ENCODE measurements at regions not wholly inside any gene's neighbourhood (a gene's known extent, or its start where the extent isn't known, plus 50 kb on each side); places are given as distances from the start of the nearest gene placed in this dataset.
A peak's percentile ranks its signal among the peaks of the same experiment; 100 is the strongest.
"Not testable (repeated sequence)": the region's sequence is repeated elsewhere in the genome, so short reads cannot be mapped to it uniquely, and the experiment has no call there.

GRCh38 chr5:175344331-175345195, 99.4 kb downstream of the DRD1 start:
- no peak for DNase-seq

- DNase-seq, result no peak
Observed at GRCh38 chr5:175343308-175343707, 100.7 kb downstream of the DRD1 start.

- DNase-seq, result no peak
Observed at GRCh38 chr5:175340180-175340579, 103.8 kb downstream of the DRD1 start.

DNA sequence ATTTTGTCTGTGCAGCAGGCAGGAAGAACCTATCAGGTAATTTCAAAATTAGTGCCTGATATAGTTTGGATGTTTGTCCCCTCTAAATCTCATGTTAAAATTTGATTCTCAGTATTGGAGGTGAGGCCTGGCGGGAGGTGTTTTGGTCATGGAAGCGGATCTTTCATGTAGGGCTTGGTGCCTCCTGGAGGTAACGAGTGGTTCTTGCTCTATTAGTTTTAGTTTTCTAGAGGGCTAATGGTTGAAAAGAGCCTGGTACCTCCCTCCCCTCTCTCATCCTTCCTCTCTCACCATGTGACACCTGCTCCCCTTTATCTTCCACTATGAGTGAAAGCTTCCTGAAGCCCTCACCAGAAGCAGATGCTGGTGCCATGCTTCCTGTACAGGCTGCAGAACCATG, 106.3 kb downstream of the DRD1 start:
- DNase-seq, result no peak

DNA sequence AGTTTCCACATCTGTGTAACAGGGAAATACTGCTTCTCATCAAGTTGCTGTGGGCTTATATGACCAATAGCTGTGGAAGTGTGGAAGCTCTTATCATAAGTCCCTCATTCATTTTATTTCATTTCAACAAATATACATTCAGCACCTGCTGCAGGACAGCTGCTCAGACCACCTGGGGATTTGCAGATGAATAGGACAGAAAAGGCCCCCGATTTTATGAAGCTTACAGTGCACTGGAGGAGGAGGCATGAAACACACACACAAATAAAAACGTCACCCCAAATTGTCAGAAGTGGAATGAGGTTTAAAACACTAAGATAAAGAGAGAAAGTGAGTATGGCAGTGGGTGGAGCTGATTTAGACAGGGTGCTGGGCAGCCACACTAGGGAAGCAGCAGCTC, 107.2 kb downstream of the DRD1 start:
- no peak for DNase-seq

DNA sequence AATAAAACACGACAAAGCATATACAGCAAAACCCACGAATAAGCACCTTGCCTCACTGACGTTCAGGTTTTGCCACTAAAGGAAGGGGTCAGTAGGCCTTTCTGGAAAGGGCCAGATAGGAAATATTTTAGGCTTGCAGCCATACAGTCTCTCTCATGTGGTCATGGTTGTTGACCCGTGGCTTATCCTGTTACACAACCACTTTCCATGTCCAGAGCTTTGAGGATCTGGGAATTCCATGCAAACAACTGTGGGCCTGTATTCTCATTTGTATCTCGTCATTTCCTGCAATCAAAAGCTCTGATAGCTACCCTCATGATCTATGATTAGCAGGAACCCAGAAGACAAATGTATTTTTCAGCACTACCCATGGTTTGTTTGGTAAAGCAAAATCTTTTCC, 108.3 kb downstream of the DRD1 start:
- DNase-seq, result no peak

DNA sequence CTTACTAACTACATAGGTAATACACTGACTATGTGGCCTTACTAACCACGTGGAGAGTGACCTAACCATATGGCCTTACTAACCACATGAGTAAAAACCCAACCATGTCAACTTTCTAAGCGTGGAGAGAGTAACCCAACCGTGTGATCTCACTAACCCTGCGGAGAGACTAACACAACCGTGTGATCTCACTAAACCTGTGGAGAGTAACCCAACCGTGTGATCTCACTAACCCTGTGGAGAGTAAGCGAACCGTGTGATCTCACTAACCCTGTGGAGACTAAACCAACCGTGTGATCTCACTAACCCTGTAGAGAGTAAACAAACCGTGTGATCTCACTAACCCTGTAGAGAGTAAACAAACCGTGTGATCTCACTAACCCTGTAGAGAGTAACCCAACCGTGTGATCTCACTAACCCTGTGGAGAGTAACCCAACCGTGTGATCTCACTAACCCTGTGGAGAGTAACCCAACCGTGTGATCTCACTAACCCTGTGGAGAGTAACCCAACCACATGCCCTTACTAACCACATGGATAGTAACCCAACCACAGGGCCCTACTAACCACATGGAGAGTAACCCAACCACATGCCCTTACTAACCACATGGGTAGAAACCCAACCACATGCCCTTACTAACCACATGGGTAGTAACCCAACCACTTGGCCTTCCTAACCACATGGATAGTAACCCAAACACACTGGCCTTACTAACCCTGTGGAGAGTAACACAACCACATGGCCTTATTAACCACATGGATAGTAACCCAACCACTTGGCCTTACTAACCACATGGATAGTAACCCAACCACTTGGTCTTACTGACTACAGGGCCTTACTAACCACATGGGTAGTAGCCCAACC, 112.6 kb downstream of the DRD1 start:
- not testable (repeated sequence) for DNase-seq

GRCh38 chr5:175329976-175330375, 114.0 kb downstream of the DRD1 start:
- DNase-seq, result no peak

GRCh38 chr5:175328687-175329086, 115.3 kb downstream of the DRD1 start:
- no peak for DNase-seq

- DNase-seq, result no peak
Observed at GRCh38 chr5:175328176-175328575, 115.8 kb downstream of the DRD1 start.

- DNase-seq, result no peak
Observed at GRCh38 chr5:175325681-175326080, 118.3 kb downstream of the DRD1 start.

DNA sequence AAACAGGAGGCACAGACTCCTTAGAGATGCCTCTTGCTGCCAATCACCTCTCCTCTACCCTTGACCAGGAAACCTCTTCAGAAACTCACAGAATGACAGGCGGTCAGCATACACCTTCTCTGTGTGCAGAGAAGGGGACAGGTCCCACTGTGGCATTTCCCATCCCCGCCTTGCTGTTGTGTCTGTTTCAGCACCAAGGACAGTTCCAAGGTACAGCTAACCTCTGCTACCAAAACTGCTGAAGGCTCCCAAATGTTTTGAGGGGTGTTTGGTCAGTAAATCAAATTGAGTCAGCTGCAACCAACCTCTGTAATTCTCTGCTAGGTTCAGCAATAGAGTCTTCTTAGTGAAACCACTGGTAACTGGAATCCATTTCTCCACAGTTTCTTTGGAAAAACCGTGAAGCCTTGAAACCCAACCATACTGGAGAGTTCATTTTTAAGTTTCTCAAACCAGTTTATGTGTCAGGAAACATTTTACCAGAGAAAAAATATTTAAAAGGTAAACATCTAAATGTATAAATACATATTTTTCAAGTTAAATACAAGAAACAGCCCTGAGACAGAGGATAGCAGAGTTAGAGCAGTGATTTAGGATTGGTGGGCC, 122.0 kb downstream of the DRD1 start:
- peak; percentile 21 for DNase-seq

- DNase-seq, result no peak
Observed at GRCh38 chr5:175319199-175319598, 124.8 kb downstream of the DRD1 start.

- DNase-seq, result no peak
Observed at GRCh38 chr5:175317872-175318271, 126.1 kb downstream of the DRD1 start.

DNA sequence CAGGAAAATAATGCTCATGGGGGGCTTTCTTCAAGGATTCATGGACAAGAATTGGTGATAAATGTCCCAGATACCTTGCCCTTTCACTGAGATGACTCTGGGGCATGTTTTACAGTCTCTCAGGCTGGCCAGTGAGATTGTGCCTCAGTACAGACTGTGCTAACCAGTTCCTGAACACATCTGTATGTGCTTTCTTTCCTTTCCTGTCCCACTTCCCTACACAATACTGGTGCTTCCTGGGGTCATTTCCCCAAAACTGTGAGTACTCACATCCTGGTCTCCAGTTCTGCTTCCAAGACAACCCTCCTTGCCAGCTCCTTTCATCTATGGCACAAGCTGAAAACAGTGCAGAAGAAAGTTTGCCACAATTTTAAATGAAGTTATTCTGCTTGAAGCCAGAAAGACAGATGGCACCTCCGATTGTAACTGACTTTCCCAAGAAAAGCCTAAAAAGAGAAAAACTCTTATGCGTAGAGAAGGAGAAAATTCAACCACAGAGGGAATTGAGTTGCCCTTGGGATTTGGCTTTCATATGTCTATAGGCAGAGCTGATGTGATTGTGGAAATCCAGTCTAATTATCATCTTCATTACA, 134.7 kb downstream of the DRD1 start:
- DNase-seq, result no peak

GRCh38 chr5:175308701-175309100, 135.3 kb downstream of the DRD1 start:
- no peak for DNase-seq

GRCh38 chr5:175306381-175306780, 137.6 kb downstream of the DRD1 start:
- DNase-seq, result no peak

DNA sequence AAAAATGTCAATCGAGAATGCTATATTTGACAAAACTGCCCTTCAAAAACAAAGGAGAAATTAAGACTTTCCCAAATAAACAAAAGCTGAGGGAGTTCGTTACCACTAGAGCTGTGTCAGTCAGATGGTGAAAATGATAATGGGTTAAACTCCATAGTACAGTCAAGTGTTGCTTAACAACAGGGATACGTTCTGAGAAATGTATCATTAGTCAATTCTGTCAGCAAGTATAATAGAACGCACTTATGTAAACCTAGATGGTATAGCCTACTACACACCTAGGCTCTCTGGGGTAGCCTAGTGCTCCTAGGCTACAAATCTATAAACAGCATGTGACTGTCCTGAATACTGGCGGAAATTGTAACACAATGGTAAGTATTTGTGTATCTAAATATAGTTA, 138.7 kb downstream of the DRD1 start:
- no peak for DNase-seq

GRCh38 chr5:175290379-175290778, 153.6 kb downstream of the DRD1 start:
- no peak for DNase-seq

DNA sequence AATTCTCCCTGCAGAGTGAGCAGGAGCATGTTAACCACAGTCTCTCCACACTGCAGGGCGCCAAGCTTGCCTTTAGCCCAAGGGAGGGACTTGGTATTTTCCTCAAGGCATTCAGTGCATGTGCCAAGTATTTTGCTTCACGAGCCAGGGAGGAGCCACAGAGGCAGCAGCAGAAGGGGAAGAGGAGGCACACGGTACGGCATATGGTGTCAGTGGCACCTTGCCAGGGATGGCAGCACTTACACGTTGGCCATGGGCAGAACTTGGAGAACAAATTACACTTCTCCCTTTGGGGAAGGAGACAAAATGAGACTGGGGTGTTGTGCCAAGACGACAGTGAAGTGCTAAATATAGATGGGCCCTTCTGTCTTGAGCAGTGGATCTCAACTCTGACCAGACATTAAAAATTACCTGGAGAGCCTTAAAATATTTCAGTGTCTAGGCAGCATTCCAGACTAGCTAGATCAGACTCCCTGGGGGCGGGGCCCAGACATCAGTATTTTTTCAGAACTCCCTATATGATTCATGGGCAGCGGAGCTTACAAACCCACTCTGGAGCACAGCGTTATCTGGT, 155.8 kb downstream of the DRD1 start:
- DNase-seq, result no peak

GRCh38 chr5:175286981-175287380, 157.0 kb downstream of the DRD1 start:
- DNase-seq, result no peak

DNA sequence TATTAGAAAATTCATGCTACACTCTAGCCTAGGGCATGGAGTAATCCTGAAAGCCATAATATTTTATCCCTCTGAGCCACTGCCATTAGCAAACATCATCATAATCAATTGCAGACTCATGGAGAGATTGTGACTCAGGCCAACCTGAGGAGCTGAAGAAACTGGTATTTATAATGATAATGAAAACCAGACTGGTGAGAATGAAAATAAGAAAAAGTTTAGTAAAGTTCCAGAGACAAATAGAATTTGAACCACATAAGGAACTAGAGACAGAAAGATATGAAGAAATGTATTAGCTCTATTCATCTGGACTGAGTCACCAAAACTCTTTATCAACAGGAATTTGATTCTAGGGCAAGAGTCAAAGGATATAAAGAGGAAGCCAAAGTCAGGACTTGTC, 158.7 kb downstream of the DRD1 start:
- DNase-seq, result no peak

Measured in right kidney (tissue), 1 donor.